HCT116 (cell line): ENCODE measurements at regions not wholly inside any gene's neighbourhood (a gene's known extent, or its start where the extent isn't known, plus 50 kb on each side); places are given as distances from the start of the nearest gene placed in this dataset.

Experiments used
- CTCF ChIP-seq, 3 experiments: fragments of 200-600 bp in 1 of 3; sonication (generic) in 1 of 3; IDR thresholded peaks in 2 of 3; conservative IDR thresholded peaks in 1 of 3; 2 replicates each; pipeline ENCODE4 v1.5.1; 2012 to 2017; ENCODE audit warnings: low read depth in 2 of 3, low read length in 2 of 3, antibody characterized with exemption in 1 of 3, borderline replicate concordance in 1 of 3, control low read depth in 1 of 3, mild to moderate bottlenecking in 1 of 3, mixed read lengths in 1 of 3, mixed run types in 1 of 3, moderate library complexity in 1 of 3; ENCODE audit not compliant: insufficient read depth in 1 of 3
- EZH2 ChIP-seq: fragments of 200-600 bp; sonication (generic); IDR thresholded peaks from 2 replicates; pipeline ENCODE4 v1.6.1; 2017; ENCODE audit warnings: antibody characterized with exemption, mixed run types
- POLR2AphosphoS5 ChIP-seq: IDR thresholded peaks from 2 replicates; pipeline ENCODE4 v1.6.1; 2011; ENCODE audit warnings: mild to moderate bottlenecking, low read depth, low read length, moderate library complexity
- RAD21 ChIP-seq: IDR thresholded peaks from 2 replicates; pipeline ENCODE4 v1.6.1; 2012; ENCODE audit warnings: low read depth, mild to moderate bottlenecking

- TF ChIP-seq POLR2AphosphoS5 = no peak
- no peak for TF ChIP-seq CTCF (IDR thresholded peaks at IDR 0.05 in 2 of 3, conservative IDR thresholded peaks at IDR 0.05 in 1 of 3; ENCODE audit: borderline replicate concordance in 1 of 3, insufficient read depth in 1 of 3, low read depth in 2 of 3, low read length in 2 of 3)
- TF ChIP-seq EZH2 = no peak
- TF ChIP-seq RAD21 = no peak
Observed at GRCh38 chr3:55226696-55227095, 260.4 kb downstream of the WNT5A start.
